GM20000 (cell line): ENCODE measurements at regions not wholly inside any gene's neighbourhood (a gene's known extent, or its start where the extent isn't known, plus 50 kb on each side); places are given as distances from the start of the nearest gene placed in this dataset.

Experiments used
- DNase-seq: peaks from one replicate; pipeline ENCODE4 v3.0.0; 2012; ENCODE audit warnings: low spot score
- CTCF ChIP-seq: IDR thresholded peaks from 2 replicates; pipeline ENCODE4 v1.5.1; 2012; ENCODE audit warnings: mild to moderate bottlenecking, control low read depth; ENCODE audit errors: extremely low read depth, missing control alignments

- TF ChIP-seq CTCF: no peak
- DNase-seq: no peak
Measured at GRCh38 chr2:6480514-6480913, 385.2 kb downstream of the CMPK2 start.

GRCh38 chr2:6482256-6482655 is 383.5 kb downstream of the CMPK2 start:
- DNase-seq: no peak
- TF ChIP-seq CTCF: no peak

- no peak for DNase-seq
- no peak for TF ChIP-seq CTCF
Measured at GRCh38 chr2:6487765-6488164, 377.9 kb downstream of the CMPK2 start.

GRCh38 chr2:6492573-6492972 is 373.1 kb downstream of the CMPK2 start:
- TF ChIP-seq CTCF: no peak

GRCh38 chr2:6493266-6493665 is 372.4 kb downstream of the CMPK2 start:
- no peak for DNase-seq
- no peak for TF ChIP-seq CTCF

More at GRCh38 chr2:6492573-6492972, 373.1 kb downstream of the CMPK2 start:
- DNase-seq: no peak

GRCh38 chr2:6493669-6494068 is 372.0 kb downstream of the CMPK2 start:
- no peak for TF ChIP-seq CTCF
- DNase-seq: no peak

GRCh38 chr2:6495466-6495865 is 370.2 kb downstream of the CMPK2 start:
- TF ChIP-seq CTCF: no peak
- DNase-seq: no peak
